PC-3 (cell line): ENCODE measurements at regions not wholly inside any gene's neighbourhood (a gene's known extent, or its start where the extent isn't known, plus 50 kb on each side); places are given as distances from the start of the nearest gene placed in this dataset.

ENCODE experiments used
- ATAC-seq: fragments of 200-7000 bp; cut with Tn5 transposase; 2 replicates; pipeline ENCODE4 v1.9.1; 2020; ENCODE audit warnings: mild to moderate bottlenecking, moderate library complexity
- BruUV-seq: library from RNA; stranded (reverse); fragments of 400-500 nt; replicated peaks from 2 replicates; lab custom pipeline; 2021; lab: Mats Ljungman, UMichigan
- CTCF ChIA-PET: fragments of 300-600 bp; sonication (Branson Sonifier 250); formaldehyde crosslinking; loops from one replicate; lab custom pipeline; 2022; ENCODE audit warnings: antibody characterized with exemption; lab: Charles Lee
- POLR2A ChIA-PET: fragments of 300-600 bp; sonication (Branson Sonifier 250); formaldehyde crosslinking; loops from one replicate; lab custom pipeline; 2022; ENCODE audit warnings: antibody characterized with exemption; ENCODE audit not compliant: unreplicated experiment; lab: Charles Lee
- DNase-seq: peaks from one replicate; pipeline ENCODE4 v3.0.0-alpha.2; 2015
- H2AFZ ChIP-seq: fragments of 300-600 bp; sonication (generic); 2 replicates; pipeline ENCODE4 v1.6.0; 2016; ENCODE audit warnings: antibody characterized with exemption, low read length
- H3F3A ChIP-seq: fragments of 300-600 bp; sonication (generic); one replicate; pipeline ENCODE4 v1.6.0; 2017; ENCODE audit warnings: antibody characterized with exemption, low read length, control low read depth, mild to moderate bottlenecking; ENCODE audit not compliant: unreplicated experiment
- H3K27ac ChIP-seq: fragments of 300-600 bp; sonication (generic); 2 replicates; pipeline ENCODE4 v1.5.1; 2016; ENCODE audit warnings: mild to moderate bottlenecking, low read length
- H3K27me3 ChIP-seq: fragments of 300-600 bp; sonication (generic); 2 replicates; pipeline ENCODE4 v1.6.1; 2016; ENCODE audit warnings: low read length, mixed read lengths
- H3K36me3 ChIP-seq: fragments of 300-600 bp; sonication (generic); 2 replicates; pipeline ENCODE4 v1.6.1; 2016; ENCODE audit warnings: low read depth, mixed run types, low read length, mixed read lengths
- H3K4me1 ChIP-seq: fragments of 300-600 bp; sonication (generic); 2 replicates; pipeline ENCODE4 v1.5.1; 2016; ENCODE audit warnings: low read length; ENCODE audit not compliant: insufficient read depth
- H3K4me2 ChIP-seq: fragments of 300-600 bp; sonication (generic); 2 replicates; pipeline ENCODE4 v1.6.0; 2016; ENCODE audit warnings: low read length
- H3K4me3 ChIP-seq: fragments of 300-600 bp; sonication (generic); 2 replicates; pipeline ENCODE4 v1.5.1; 2016; ENCODE audit warnings: mild to moderate bottlenecking, low read length, mixed read lengths
- H3K79me2 ChIP-seq: fragments of 300-600 bp; sonication (generic); 2 replicates; pipeline ENCODE4 v1.6.1; 2017; ENCODE audit warnings: low read length, mixed read lengths
- H3K9ac ChIP-seq: fragments of 300-600 bp; sonication (generic); 2 replicates; pipeline ENCODE4 v1.6.0; 2016; ENCODE audit warnings: mild to moderate bottlenecking, low read length
- H3K9me2 ChIP-seq: fragments of 300-600 bp; sonication (generic); replicated peaks from 2 replicates; pipeline ENCODE4 v1.6.1; 2016; ENCODE audit warnings: mixed run types, low read length, mixed read lengths
- H3K9me3 ChIP-seq: fragments of 300-600 bp; sonication (generic); 2 replicates; pipeline ENCODE4 v1.6.1; 2016; ENCODE audit warnings: low read length, mixed read lengths
- H4K20me1 ChIP-seq: fragments of 300-600 bp; sonication (generic); 2 replicates; pipeline ENCODE4 v1.6.1; 2016; ENCODE audit warnings: low read length, mixed read lengths
- EZH2 ChIP-seq: fragments of 300-600 bp; sonication (generic); IDR thresholded peaks from one replicate; pipeline ENCODE4 v1.6.1; 2017; ENCODE audit warnings: antibody characterized with exemption, mild to moderate bottlenecking, low read length; ENCODE audit not compliant: unreplicated experiment
- EZH2phosphoT487 ChIP-seq: fragments of 300-600 bp; sonication (generic); IDR thresholded peaks from 2 replicates; pipeline ENCODE4 v1.6.1; 2018; ENCODE audit warnings: mild to moderate bottlenecking, antibody characterized with exemption, low read length, borderline replicate concordance
- intact Hi-C: fragments of 100-400 bp; cut with micrococcal nuclease; formaldehyde crosslinking; loops from 2 replicates; pipeline ENCODE4 v1.9.0; 2023
- TF ChIP-seq, protein P1 (sequence below): fragments of 300-600 bp; sonication (generic); conservative IDR thresholded peaks from 2 replicates; pipeline ENCODE4 v1.5.1; 2017; ENCODE audit warnings: antibody characterized with exemption, low read depth, mild to moderate bottlenecking, low read length

DNA sequence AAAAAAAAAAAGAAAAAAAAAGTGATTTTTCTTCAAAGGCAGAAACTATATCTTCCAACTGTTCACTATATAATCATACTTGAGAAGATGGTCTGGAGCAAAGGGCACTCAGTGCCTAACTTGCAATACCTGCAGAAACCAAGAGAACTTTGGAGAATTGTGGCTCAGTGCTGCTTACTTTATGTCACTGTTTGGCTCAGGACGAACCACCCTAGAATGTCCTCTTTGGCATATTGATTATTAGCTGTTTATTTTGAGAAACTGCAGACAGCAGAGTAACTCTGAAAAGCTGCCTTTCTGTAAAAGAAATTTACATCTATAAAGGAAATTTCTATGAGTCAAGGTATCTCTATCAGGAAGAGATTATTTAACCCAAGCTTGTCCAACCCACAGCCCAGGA is 100.2 kb downstream of the BBS10 start:
- POLR2A ChIA-PET: no interaction called here
- H3K27me3 ChIP-seq: no peaks in the 10 kb centered on the region
- no peak for ATAC-seq
- intact Hi-C loops: no loop called here
- TF ChIP-seq EZH2phosphoT487: no peak
- TF ChIP-seq EZH2: no peak
- TF ChIP-seq, protein P1, sequence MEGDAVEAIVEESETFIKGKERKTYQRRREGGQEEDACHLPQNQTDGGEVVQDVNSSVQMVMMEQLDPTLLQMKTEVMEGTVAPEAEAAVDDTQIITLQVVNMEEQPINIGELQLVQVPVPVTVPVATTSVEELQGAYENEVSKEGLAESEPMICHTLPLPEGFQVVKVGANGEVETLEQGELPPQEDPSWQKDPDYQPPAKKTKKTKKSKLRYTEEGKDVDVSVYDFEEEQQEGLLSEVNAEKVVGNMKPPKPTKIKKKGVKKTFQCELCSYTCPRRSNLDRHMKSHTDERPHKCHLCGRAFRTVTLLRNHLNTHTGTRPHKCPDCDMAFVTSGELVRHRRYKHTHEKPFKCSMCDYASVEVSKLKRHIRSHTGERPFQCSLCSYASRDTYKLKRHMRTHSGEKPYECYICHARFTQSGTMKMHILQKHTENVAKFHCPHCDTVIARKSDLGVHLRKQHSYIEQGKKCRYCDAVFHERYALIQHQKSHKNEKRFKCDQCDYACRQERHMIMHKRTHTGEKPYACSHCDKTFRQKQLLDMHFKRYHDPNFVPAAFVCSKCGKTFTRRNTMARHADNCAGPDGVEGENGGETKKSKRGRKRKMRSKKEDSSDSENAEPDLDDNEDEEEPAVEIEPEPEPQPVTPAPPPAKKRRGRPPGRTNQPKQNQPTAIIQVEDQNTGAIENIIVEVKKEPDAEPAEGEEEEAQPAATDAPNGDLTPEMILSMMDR: no peak
- no peaks in the 10 kb centered on the region for H3K9me2 ChIP-seq
- no peak for DNase-seq
- no peak overlapping the region for H2AFZ ChIP-seq
- H3K9ac ChIP-seq: no peak overlapping the region
- no peak overlapping the region for H3K4me3 ChIP-seq
- H3K9me3 ChIP-seq: no peaks in the 10 kb centered on the region
- H3K79me2 ChIP-seq: no peaks in the 10 kb centered on the region
- CTCF ChIA-PET: no interaction called here
- H4K20me1 ChIP-seq: no peaks in the 10 kb centered on the region
- 0 out of 2 replicates have a peak, but pooled peaks cover 3% of the 10 kb centered on the region for H3K4me1 ChIP-seq
- no peak overlapping the region for H3K4me2 ChIP-seq
- BruUV-seq: no TSS peak
- H3K36me3 ChIP-seq: no peaks in the 10 kb centered on the region
- H3F3A ChIP-seq: no peaks in the 10 kb centered on the region
- H3K27ac ChIP-seq: no peak overlapping the region

DNA sequence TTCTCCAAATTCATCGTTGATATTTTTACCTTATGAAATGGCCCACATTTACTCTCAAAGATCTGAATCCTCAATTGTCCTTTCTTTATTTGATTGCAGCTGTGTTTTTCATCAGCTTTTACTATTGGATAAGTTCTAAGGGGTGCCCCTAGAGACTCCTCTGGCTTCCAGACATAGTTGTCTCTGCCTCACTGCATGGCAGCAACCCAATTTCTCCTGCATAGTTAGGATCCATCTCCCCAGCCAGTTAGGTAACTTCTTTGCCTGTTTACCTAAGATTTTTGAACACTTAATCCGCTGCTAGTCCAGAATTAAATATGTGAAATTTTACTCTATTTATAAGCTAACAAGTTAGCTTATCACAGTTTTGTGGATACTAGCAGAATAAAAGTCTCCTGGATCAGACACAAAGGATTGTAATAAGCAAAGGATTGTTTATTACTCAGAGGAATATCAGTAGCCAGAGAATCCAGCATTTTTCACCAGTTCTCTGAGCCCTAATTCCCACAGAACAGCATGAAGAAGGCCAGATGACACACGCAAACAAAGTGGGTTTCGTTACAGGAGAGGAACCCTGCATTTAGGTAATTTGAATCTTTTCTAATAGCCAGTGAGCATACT is 101.1 kb downstream of the BBS10 start:
- no peaks in the 10 kb centered on the region for H4K20me1 ChIP-seq
- H3K79me2 ChIP-seq: no peaks in the 10 kb centered on the region
- no TSS peak for BruUV-seq
- H3K36me3 ChIP-seq: no peaks in the 10 kb centered on the region
- H3F3A ChIP-seq: no peaks in the 10 kb centered on the region
- no peak overlapping the region for H2AFZ ChIP-seq
- H3K27ac ChIP-seq: no peak overlapping the region
- no peak overlapping the region for H3K4me2 ChIP-seq
- H3K27me3 ChIP-seq: no peaks in the 10 kb centered on the region
- intact Hi-C loops: no loop called here
- H3K4me3 ChIP-seq: no peak overlapping the region
- ATAC-seq (no peak), DNase-seq (no peak)
- H3K4me1 ChIP-seq: 0 out of 2 replicates have a peak, but pooled peaks cover 3% of the 10 kb centered on the region
- H3K9me2 ChIP-seq: no peaks in the 10 kb centered on the region
- H3K9me3 ChIP-seq: no peaks in the 10 kb centered on the region
- TF ChIP-seq EZH2phosphoT487 (no peak), EZH2 (no peak)
- TF ChIP-seq, protein P1: no peak
- ChIA-PET POLR2A (no interaction called here), CTCF (no interaction called here)
- H3K9ac ChIP-seq: no peak overlapping the region

DNA sequence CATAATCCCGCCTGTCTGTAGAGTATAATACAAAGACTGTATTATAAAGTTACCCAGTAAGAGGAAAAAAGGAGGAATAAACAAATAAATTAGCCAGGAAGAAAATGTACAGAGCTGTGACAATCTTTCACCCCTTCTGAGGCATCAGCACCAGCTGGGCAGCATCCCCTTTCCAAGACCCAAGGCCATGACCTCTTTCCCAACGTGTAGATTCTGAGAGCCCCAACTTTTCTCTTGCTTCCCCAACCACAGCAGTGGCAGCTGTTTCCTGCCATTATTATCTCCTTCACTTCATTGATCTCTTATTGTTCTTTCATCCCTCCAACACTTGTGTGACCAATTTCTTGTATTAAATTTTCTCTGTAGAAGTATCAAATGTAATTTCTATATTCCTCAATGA is 101.6 kb downstream of the BBS10 start:
- DNase-seq (no peak), ATAC-seq (no peak)
- intact Hi-C loops: no loop called here
- H3F3A ChIP-seq: no peaks in the 10 kb centered on the region
- no peak overlapping the region for H3K4me3 ChIP-seq
- H3K79me2 ChIP-seq: no peaks in the 10 kb centered on the region
- no peak overlapping the region for H3K27ac ChIP-seq
- H3K9me3 ChIP-seq: no peaks in the 10 kb centered on the region
- BruUV-seq: no TSS peak
- H3K4me1 ChIP-seq: 0 out of 2 replicates have a peak, but pooled peaks cover 3% of the 10 kb centered on the region
- no peaks in the 10 kb centered on the region for H3K27me3 ChIP-seq
- CTCF ChIA-PET: no interaction called here
- no peaks in the 10 kb centered on the region for H3K36me3 ChIP-seq
- no peak for TF ChIP-seq EZH2
- TF ChIP-seq, protein P1: no peak
- TF ChIP-seq EZH2phosphoT487: no peak
- no peak overlapping the region for H3K4me2 ChIP-seq
- POLR2A ChIA-PET: no interaction called here
- no peak overlapping the region for H2AFZ ChIP-seq
- H3K9me2 ChIP-seq: no peaks in the 10 kb centered on the region
- no peak overlapping the region for H3K9ac ChIP-seq
- no peaks in the 10 kb centered on the region for H4K20me1 ChIP-seq
